A673 (cell line): ENCODE measurements at regions not wholly inside any gene's neighbourhood (a gene's known extent, or its start where the extent isn't known, plus 50 kb on each side); places are given as distances from the start of the nearest gene placed in this dataset.

Experiments used
- EZH2 ChIP-seq: fragments of 200-600 bp; sonication (generic); IDR thresholded peaks from 2 replicates; pipeline ENCODE4 v1.6.1; 2017; ENCODE audit warnings: borderline replicate concordance, low read depth, mild to moderate bottlenecking, mixed read lengths, antibody characterized with exemption, low read length; ENCODE audit not compliant: poor library complexity, severe bottlenecking
- TF ChIP-seq, protein P1 (sequence below): fragments of 300-800, 200-600 bp; sonication (generic); conservative IDR thresholded peaks from 2 replicates; pipeline ENCODE4 v1.5.1; 2017; ENCODE audit warnings: low read depth, mild to moderate bottlenecking, antibody characterized with exemption, low read length, moderate library complexity, mixed read lengths

GRCh38 chr5:92527311-92528078 is 1053.5 kb downstream of the NR2F1-AS1 start:
- TF ChIP-seq, protein P1, sequence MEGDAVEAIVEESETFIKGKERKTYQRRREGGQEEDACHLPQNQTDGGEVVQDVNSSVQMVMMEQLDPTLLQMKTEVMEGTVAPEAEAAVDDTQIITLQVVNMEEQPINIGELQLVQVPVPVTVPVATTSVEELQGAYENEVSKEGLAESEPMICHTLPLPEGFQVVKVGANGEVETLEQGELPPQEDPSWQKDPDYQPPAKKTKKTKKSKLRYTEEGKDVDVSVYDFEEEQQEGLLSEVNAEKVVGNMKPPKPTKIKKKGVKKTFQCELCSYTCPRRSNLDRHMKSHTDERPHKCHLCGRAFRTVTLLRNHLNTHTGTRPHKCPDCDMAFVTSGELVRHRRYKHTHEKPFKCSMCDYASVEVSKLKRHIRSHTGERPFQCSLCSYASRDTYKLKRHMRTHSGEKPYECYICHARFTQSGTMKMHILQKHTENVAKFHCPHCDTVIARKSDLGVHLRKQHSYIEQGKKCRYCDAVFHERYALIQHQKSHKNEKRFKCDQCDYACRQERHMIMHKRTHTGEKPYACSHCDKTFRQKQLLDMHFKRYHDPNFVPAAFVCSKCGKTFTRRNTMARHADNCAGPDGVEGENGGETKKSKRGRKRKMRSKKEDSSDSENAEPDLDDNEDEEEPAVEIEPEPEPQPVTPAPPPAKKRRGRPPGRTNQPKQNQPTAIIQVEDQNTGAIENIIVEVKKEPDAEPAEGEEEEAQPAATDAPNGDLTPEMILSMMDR: no peak
- TF ChIP-seq EZH2: no peak
